Caco-2 (cell line): ENCODE measurements at regions not wholly inside any gene's neighbourhood (a gene's known extent, or its start where the extent isn't known, plus 50 kb on each side); places are given as distances from the start of the nearest gene placed in this dataset.
A peak's percentile ranks its signal among the peaks of the same experiment; 100 is the strongest.

Experiments used
- BruUV-seq: library from RNA; stranded (reverse); fragments of 400-500 nt; replicated peaks from 2 replicates; lab custom pipeline; 2021; lab: Mats Ljungman, UMichigan
- CTCF ChIA-PET: fragments of 300-600 bp; sonication (Branson Sonifier 250); formaldehyde crosslinking; loops from one replicate; lab custom pipeline; 2022; ENCODE audit warnings: antibody characterized with exemption; lab: Charles Lee
- POLR2A ChIA-PET: fragments of 300-600 bp; sonication (Branson Sonifier 250); formaldehyde crosslinking; loops from one replicate; lab custom pipeline; 2022; ENCODE audit warnings: antibody characterized with exemption; lab: Charles Lee
- DNase-seq, 2 experiments: peaks; one replicate each; pipeline versions ENCODE4 v3.0.0 to v3.0.0-alpha.2; 2020 to 2022
- H3K27me3 ChIP-seq: replicated peaks from 2 replicates; pipeline ENCODE4 v1.6.0; 2011; ENCODE audit warnings: low read length; ENCODE audit not compliant: control insufficient read depth, insufficient read depth
- H3K36me3 ChIP-seq: 2 replicates; pipeline ENCODE4 v1.5.1; 2011; ENCODE audit warnings: low read length; ENCODE audit not compliant: control insufficient read depth, insufficient read depth
- H3K4me1 ChIP-seq: fragments of 250-450 bp; sonication (Bioruptor Pico); 2 replicates; pipeline ENCODE4 v1.5.1; 2020; ENCODE audit warnings: mild to moderate bottlenecking
- H3K4me3 ChIP-seq: 2 replicates; pipeline ENCODE4 v1.5.1; 2011; ENCODE audit warnings: low read depth, mild to moderate bottlenecking, control low read depth, low read length
- H3K9me3 ChIP-seq: fragments of 250-450 bp; sonication (Bioruptor Pico); 2 replicates; pipeline ENCODE4 v1.5.1; 2020; ENCODE audit warnings: mild to moderate bottlenecking, moderate library complexity
- H3K27ac Mint-ChIP-seq: one replicate; pipeline ENCODE4 v1.8.0; 2022; ENCODE audit warnings: mixed read lengths; ENCODE audit not compliant: unreplicated experiment
- H3K27me3 Mint-ChIP-seq: one replicate; pipeline ENCODE4 v1.8.0; 2022; ENCODE audit warnings: mixed read lengths; ENCODE audit not compliant: insufficient read depth, unreplicated experiment
- H3K36me3 Mint-ChIP-seq: one replicate; pipeline ENCODE4 v1.8.0; 2022; ENCODE audit warnings: mild to moderate bottlenecking, mixed read lengths; ENCODE audit not compliant: insufficient read depth, unreplicated experiment
- H3K4me1 Mint-ChIP-seq: one replicate; pipeline ENCODE4 v1.8.0; 2022; ENCODE audit warnings: low read depth, mixed read lengths; ENCODE audit not compliant: unreplicated experiment
- H3K4me3 Mint-ChIP-seq: one replicate; pipeline ENCODE4 v1.8.0; 2022; ENCODE audit warnings: mild to moderate bottlenecking, moderate library complexity, mixed read lengths; ENCODE audit not compliant: unreplicated experiment
- H3K9me3 Mint-ChIP-seq: one replicate; pipeline ENCODE4 v1.8.0; 2022; ENCODE audit warnings: mixed read lengths; ENCODE audit not compliant: unreplicated experiment
- intact Hi-C: fragments of 100-400 bp; cut with micrococcal nuclease; formaldehyde crosslinking; loops from one replicate; pipeline ENCODE4 v1.10.0; 2022; ENCODE audit not compliant: unreplicated experiment
- TF ChIP-seq, protein P1 (sequence below), 2 experiments: fragments of 200-600 bp in 1 of 2; IDR thresholded peaks; 1 replicate in 1 of 2; 2 replicates in 1 of 2; pipeline versions ENCODE4 v1.5.1 to v1.8.0; 2011 to 2022; ENCODE audit warnings: antibody characterized with exemption in 1 of 2, control low read depth in 1 of 2, inconsistent platforms in 1 of 2, low read depth in 1 of 2, low read length in 1 of 2, mild to moderate bottlenecking in 1 of 2, moderate library complexity in 1 of 2; ENCODE audit not compliant: insufficient read depth in 1 of 2, severe bottlenecking in 1 of 2, unreplicated experiment in 1 of 2

GRCh38 chr1:162919034-162919433 lies 58.1 kb upstream of the CCDC190 start:
- peak overlapping the region; percentile 33 for H3K27ac Mint-ChIP-seq
- H3K9me3 Mint-ChIP-seq, result peaks cover 24% of the 10 kb centered on the region
- Histone ChIP-seq H3K27me3 (no peaks in the 10 kb centered on the region), H3K4me1 (no peaks in the 10 kb centered on the region), H3K9me3 (no peaks in the 10 kb centered on the region; the same call in 1 of the 2 replicates), H3K4me3 (no peak overlapping the region), H3K36me3 (no peaks in the 10 kb centered on the region)
- no TSS peak for BruUV-seq
- peaks cover 6% of the 10 kb centered on the region for H3K36me3 Mint-ChIP-seq
- intact Hi-C loops, result no loop called here
- H3K27me3 Mint-ChIP-seq, result no peaks in the 10 kb centered on the region
- H3K4me3 Mint-ChIP-seq, result no peak overlapping the region
- TF ChIP-seq, protein P1, sequence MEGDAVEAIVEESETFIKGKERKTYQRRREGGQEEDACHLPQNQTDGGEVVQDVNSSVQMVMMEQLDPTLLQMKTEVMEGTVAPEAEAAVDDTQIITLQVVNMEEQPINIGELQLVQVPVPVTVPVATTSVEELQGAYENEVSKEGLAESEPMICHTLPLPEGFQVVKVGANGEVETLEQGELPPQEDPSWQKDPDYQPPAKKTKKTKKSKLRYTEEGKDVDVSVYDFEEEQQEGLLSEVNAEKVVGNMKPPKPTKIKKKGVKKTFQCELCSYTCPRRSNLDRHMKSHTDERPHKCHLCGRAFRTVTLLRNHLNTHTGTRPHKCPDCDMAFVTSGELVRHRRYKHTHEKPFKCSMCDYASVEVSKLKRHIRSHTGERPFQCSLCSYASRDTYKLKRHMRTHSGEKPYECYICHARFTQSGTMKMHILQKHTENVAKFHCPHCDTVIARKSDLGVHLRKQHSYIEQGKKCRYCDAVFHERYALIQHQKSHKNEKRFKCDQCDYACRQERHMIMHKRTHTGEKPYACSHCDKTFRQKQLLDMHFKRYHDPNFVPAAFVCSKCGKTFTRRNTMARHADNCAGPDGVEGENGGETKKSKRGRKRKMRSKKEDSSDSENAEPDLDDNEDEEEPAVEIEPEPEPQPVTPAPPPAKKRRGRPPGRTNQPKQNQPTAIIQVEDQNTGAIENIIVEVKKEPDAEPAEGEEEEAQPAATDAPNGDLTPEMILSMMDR (IDR thresholded peaks at IDR 0.05; ENCODE audit: insufficient read depth in 1 of 2, low read depth in 1 of 2, low read length in 1 of 2, severe bottlenecking in 1 of 2, unreplicated experiment in 1 of 2), result no peak
- CTCF ChIA-PET, result no interaction called here
- DNase-seq, result no peak
- POLR2A ChIA-PET, result no interaction called here
- peaks cover 12% of the 10 kb centered on the region for H3K4me1 Mint-ChIP-seq

DNA sequence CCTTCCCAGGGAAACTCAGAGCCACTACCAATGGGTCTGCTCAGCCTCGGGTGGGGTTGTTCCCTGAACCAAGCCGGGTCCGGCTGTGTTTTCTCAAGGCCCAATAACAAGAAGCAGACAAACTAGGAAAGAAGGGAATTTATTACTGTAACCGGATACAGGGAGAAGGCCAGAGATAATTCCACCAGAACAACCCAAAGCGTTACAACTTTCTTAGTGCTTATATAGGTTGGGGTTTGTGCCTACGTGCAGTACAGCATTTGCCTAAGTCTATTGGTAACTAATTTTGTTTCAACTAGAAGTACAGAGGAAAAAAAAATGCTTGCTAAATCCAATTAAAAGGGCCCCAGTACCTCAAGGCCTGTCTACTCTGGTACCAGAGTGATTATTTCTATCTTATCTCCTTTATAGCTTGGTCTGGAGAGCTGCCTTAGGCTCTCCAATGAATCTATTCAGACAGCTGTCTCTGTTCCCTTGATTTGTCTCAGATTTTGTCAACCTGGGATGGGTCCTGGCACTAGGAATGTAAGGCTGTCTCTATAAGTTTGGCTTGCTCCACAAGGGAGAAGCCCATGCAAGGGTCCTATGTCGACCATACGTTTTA lies 57.3 kb upstream of the CCDC190 start:
- DNase-seq, result no peak
- H3K4me1 Mint-ChIP-seq, result peaks cover 12% of the 10 kb centered on the region
- H3K36me3 Mint-ChIP-seq, result peaks cover 6% of the 10 kb centered on the region
- Histone ChIP-seq H3K9me3 (no peaks in the 10 kb centered on the region; the same call in none of the 2 replicates), H3K36me3 (no peaks in the 10 kb centered on the region), H3K4me3 (no peak overlapping the region), H3K4me1 (peaks cover 5% of the 10 kb centered on the region), H3K27me3 (no peaks in the 10 kb centered on the region)
- peaks cover 24% of the 10 kb centered on the region for H3K9me3 Mint-ChIP-seq
- no peak overlapping the region for H3K4me3 Mint-ChIP-seq
- TF ChIP-seq, protein P1 (IDR thresholded peaks at IDR 0.05; ENCODE audit: insufficient read depth in 1 of 2, low read depth in 1 of 2, low read length in 1 of 2, severe bottlenecking in 1 of 2, unreplicated experiment in 1 of 2), result no peak
- CTCF ChIA-PET, result interaction anchor here (0.7 kb wide), 1 partner anchor 351 kb away, joined by 3 read pairs; no protein-coding TSS in a partner anchor
- intact Hi-C loops, result no loop called here
- H3K27ac Mint-ChIP-seq, result peak overlapping the region; percentile 33
- POLR2A ChIA-PET, result no interaction called here
- H3K27me3 Mint-ChIP-seq, result no peaks in the 10 kb centered on the region
- BruUV-seq, result no TSS peak

DNA sequence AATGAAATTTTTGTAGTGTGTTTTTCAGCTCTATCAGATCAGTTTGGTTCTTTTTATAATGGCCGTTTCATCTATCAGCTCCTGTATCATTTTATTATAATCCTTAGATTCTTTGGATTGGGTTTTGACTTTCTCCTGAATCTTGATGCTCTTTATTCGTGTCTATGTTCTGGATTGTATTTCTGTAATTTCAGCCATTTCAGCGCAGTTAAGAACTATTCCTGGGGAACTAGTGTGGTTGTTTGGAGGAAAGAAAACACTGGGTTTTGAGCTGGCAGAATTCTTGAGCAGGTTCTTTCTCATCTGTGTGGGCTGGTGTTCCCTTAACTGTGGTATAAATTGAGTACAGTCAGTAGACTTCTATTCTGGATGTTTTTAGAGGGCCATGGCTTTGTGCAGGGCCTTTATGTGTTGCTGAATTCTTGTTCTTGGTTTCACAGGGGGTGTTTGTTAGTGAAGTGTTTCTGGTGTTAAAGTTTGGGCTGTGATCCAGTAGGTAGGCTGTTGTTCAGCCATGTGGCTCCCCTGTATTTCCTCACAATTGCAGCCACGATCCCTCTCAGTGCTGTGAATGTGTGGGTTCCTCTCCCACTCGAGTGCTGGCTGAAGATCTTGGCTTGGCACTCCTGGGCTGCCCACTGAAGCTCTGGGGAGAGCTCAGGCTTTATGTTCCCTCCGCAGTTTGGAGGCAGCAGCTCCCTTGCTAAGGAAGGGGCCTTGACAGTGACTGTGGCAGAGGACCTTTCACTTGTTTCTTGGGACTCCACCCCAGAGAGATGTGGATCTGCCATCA lies 56.0 kb upstream of the CCDC190 start:
- POLR2A ChIA-PET, result no interaction called here
- CTCF ChIA-PET, result no interaction called here
- Mint-ChIP-seq H3K36me3 (peaks cover 6% of the 10 kb centered on the region), H3K4me3 (no peak overlapping the region), H3K27ac (peak overlapping the region; percentile 19), H3K27me3 (no peaks in the 10 kb centered on the region), H3K4me1 (peaks cover 12% of the 10 kb centered on the region), H3K9me3 (peaks cover 33% of the 10 kb centered on the region)
- H3K4me3 ChIP-seq, result no peak overlapping the region
- no peak for DNase-seq
- H3K27me3 ChIP-seq, result no peaks in the 10 kb centered on the region
- no TSS peak for BruUV-seq
- peaks cover 10% of the 10 kb centered on the region for H3K4me1 ChIP-seq
- intact Hi-C loops, result loop anchor here (2.0 kb wide), 1 partner anchor 14 kb away; no protein-coding TSS in a partner anchor
- H3K36me3 ChIP-seq, result no peaks in the 10 kb centered on the region
- peaks cover 12% of the 10 kb centered on the region for H3K9me3 ChIP-seq
- TF ChIP-seq, protein P1 (IDR thresholded peaks at IDR 0.05; ENCODE audit: insufficient read depth in 1 of 2, low read depth in 1 of 2, low read length in 1 of 2, severe bottlenecking in 1 of 2, unreplicated experiment in 1 of 2), result no peak
